ENCODE measurements at regions not wholly inside any gene's neighbourhood (a gene's known extent, or its start where the extent isn't known, plus 50 kb on each side); places are given as distances from the start of the nearest gene placed in this dataset.
"Not testable (repeated sequence)": the region's sequence is repeated elsewhere in the genome, so short reads cannot be mapped to it uniquely, and the experiment has no call there.

GRCh38 chr13:61891401-61891800 lies 475.8 kb upstream of the PCDH20 start:
- Histone ChIP-seq H3K4me3 (no peak overlapping the region), H3K27ac (no peak overlapping the region), H3K4me1 (no peaks in the 10 kb centered on the region), H3K27me3 (no peaks in the 10 kb centered on the region), H3K36me3 (no peaks in the 10 kb centered on the region), H3K9me3 (no peaks in the 10 kb centered on the region)
- no peak for TF ChIP-seq EP300 (IDR thresholded peaks at IDR 0.05)
- DNase-seq (ENCODE audit: low spot score in 2 of 2): no peak

- TF ChIP-seq CTCF (IDR thresholded peaks at IDR 0.05) (no peak), POLR2AphosphoS5 (IDR thresholded peaks at IDR 0.05) (no peak), EP300 (IDR thresholded peaks at IDR 0.05) (no peak), POLR2A (IDR thresholded peaks at IDR 0.05) (no peak)
- H3K27ac ChIP-seq: no peak overlapping the region
- WGBS: 76% methylated on average over 4 of the region's 4 CpGs
Observed at GRCh38 chr13:61884830-61885229, 469.2 kb upstream of the PCDH20 start.

GRCh38 chr13:61880578-61881283 lies 465.1 kb upstream of the PCDH20 start:
- DNase-seq (ENCODE audit: low spot score in 2 of 2): no peak
- Histone ChIP-seq H3K27ac (no peak overlapping the region), H3K27me3 (no peaks in the 10 kb centered on the region), H3K4me1 (no peaks in the 10 kb centered on the region), H3K36me3 (no peaks in the 10 kb centered on the region), H3K9me3 (peaks cover 3% of the 10 kb centered on the region), H3K4me3 (no peak overlapping the region)
- WGBS: 59% methylated on average over 3 of the region's 3 CpGs
- TF ChIP-seq CTCF (IDR thresholded peaks at IDR 0.05): peak in 1 of 2 donors; percentile 22
- TF ChIP-seq POLR2AphosphoS5 (IDR thresholded peaks at IDR 0.05): no peak

More at GRCh38 chr13:61884830-61885229, 469.2 kb upstream of the PCDH20 start:
- H3K4me1 ChIP-seq: no peaks in the 10 kb centered on the region
- H3K9me3 ChIP-seq: no peaks in the 10 kb centered on the region
- H3K27me3 ChIP-seq: no peaks in the 10 kb centered on the region
- no peak for DNase-seq (ENCODE audit: low spot score in 2 of 2)
- H3K4me3 ChIP-seq: no peak overlapping the region
- H3K36me3 ChIP-seq: no peaks in the 10 kb centered on the region

- DNase-seq (ENCODE audit: low spot score in 2 of 2); H3K4me1 ChIP-seq; H3K27ac ChIP-seq; H3K27me3 ChIP-seq; H3K4me3 ChIP-seq; H3K9me3 ChIP-seq; H3K36me3 ChIP-seq: not testable (repeated sequence)
- 87% methylated on average over 4 of the region's 4 CpGs for WGBS
Observed at GRCh38 chr13:61878565-61878964, 462.9 kb upstream of the PCDH20 start.

GRCh38 chr13:61874970-61875579 lies 459.4 kb upstream of the PCDH20 start:
- 93% methylated on average over 2 of the region's 2 CpGs for WGBS
- peaks cover 7% of the 10 kb centered on the region for H3K9me3 ChIP-seq
- H3K36me3 ChIP-seq: no peaks in the 10 kb centered on the region
- DNase-seq (ENCODE audit: low spot score in 2 of 2): no peak
- H3K27ac ChIP-seq: no peak overlapping the region
- H3K4me1 ChIP-seq: no peaks in the 10 kb centered on the region
- H3K27me3 ChIP-seq: no peaks in the 10 kb centered on the region
- TF ChIP-seq POLR2AphosphoS5 (IDR thresholded peaks at IDR 0.05): no peak
- TF ChIP-seq CTCF (IDR thresholded peaks at IDR 0.05): no peak
- no peak for TF ChIP-seq POLR2A (IDR thresholded peaks at IDR 0.05)
- no peak for TF ChIP-seq EP300 (IDR thresholded peaks at IDR 0.05)
- no peak overlapping the region for H3K4me3 ChIP-seq

- H3K27me3 ChIP-seq: no peaks in the 10 kb centered on the region
- H3K4me3 ChIP-seq: no peak overlapping the region
- H3K4me1 ChIP-seq: no peaks in the 10 kb centered on the region
- no peak overlapping the region for H3K27ac ChIP-seq
- DNase-seq (ENCODE audit: low spot score in 2 of 2): no peak
- TF ChIP-seq POLR2AphosphoS5 (IDR thresholded peaks at IDR 0.05) (no peak), CTCF (IDR thresholded peaks at IDR 0.05) (no peak), POLR2A (IDR thresholded peaks at IDR 0.05) (no peak), EP300 (IDR thresholded peaks at IDR 0.05) (no peak)
- H3K36me3 ChIP-seq: no peaks in the 10 kb centered on the region
- H3K9me3 ChIP-seq: peaks cover 7% of the 10 kb centered on the region
Observed at GRCh38 chr13:61873717-61874116, 458.1 kb upstream of the PCDH20 start.

Measured in suprapubic skin (tissue), 4 donors.